CD4-positive, alpha-beta T cell (primary cell): ENCODE measurements at regions not wholly inside any gene's neighbourhood (a gene's known extent, or its start where the extent isn't known, plus 50 kb on each side); places are given as distances from the start of the nearest gene placed in this dataset.

Source experiments
- ATAC-seq: fragments of 200-7000 bp; cut with Tn5 transposase; one replicate; pipeline ENCODE4 v1.10.0; 2022; ENCODE audit warnings: mild to moderate bottlenecking; ENCODE audit not compliant: poor library complexity
- CTCF ChIA-PET: fragments of 350-600 bp; sonication (Branson Sonifier 250); formaldehyde crosslinking; loops from one replicate; lab custom pipeline; 2021; ENCODE audit warnings: antibody characterized with exemption, inconsistent platforms; lab: Charles Lee
- POLR2A ChIA-PET: fragments of 350-600 bp; sonication (Branson Sonifier 250); formaldehyde crosslinking; loops from one replicate; lab custom pipeline; 2021; ENCODE audit warnings: antibody characterized with exemption, inconsistent platforms; lab: Charles Lee
- DNase-seq, 14 experiments: peaks; one replicate each; pipeline ENCODE4 v3.0.0-alpha.2; 2013 to 2020; ENCODE audit warnings: mixed read lengths in 2 of 14
- H3K27ac ChIP-seq, 2 donors: one replicate each; pipeline versions ENCODE4 v1.5.1 to v1.7.0; 2013; ENCODE audit warnings: low read length in 2 of 2, low read depth in 1 of 2, mild to moderate bottlenecking in 1 of 2
- H3K27me3 ChIP-seq, 2 experiments: 1 replicate in 1 of 2; 2 replicates in 1 of 2; pipeline versions ENCODE4 v1.6.1 to v1.7.0; 2013; ENCODE audit warnings: low read length in 2 of 2, control low read depth in 1 of 2, mild to moderate bottlenecking in 1 of 2, moderate library complexity in 1 of 2; ENCODE audit not compliant: insufficient read depth in 2 of 2, control insufficient read depth in 1 of 2
- H3K36me3 ChIP-seq: one replicate; pipeline ENCODE4 v1.6.1; 2013; ENCODE audit warnings: low read length, control low read depth; ENCODE audit not compliant: insufficient read depth
- H3K4me1 ChIP-seq: one replicate; pipeline ENCODE4 v1.6.1; 2013; ENCODE audit warnings: low read length, control low read depth; ENCODE audit not compliant: insufficient read depth
- H3K4me3 ChIP-seq: one replicate; pipeline ENCODE4 v1.5.1; 2013; ENCODE audit warnings: mild to moderate bottlenecking, low read length, moderate library complexity
- H3K9me3 ChIP-seq, 2 experiments: 1 replicate in 1 of 2; 2 replicates in 1 of 2; pipeline versions ENCODE4 v1.6.1 to v1.7.0; 2013; ENCODE audit warnings: low read length in 2 of 2, mild to moderate bottlenecking in 2 of 2, control low read depth in 1 of 2, moderate library complexity in 1 of 2; ENCODE audit not compliant: control insufficient read depth in 1 of 2, insufficient read depth in 1 of 2
- H3K27ac Mint-ChIP-seq: one replicate; pipeline ENCODE4 v1.8.0; 2020; ENCODE audit warnings: mixed read lengths
- H3K27me3 Mint-ChIP-seq: one replicate; pipeline ENCODE4 v1.8.0; 2021; ENCODE audit warnings: mixed read lengths
- H3K36me3 Mint-ChIP-seq: one replicate; pipeline ENCODE4 v1.8.0; 2021; ENCODE audit warnings: low read depth, mixed read lengths
- H3K4me1 Mint-ChIP-seq: one replicate; pipeline ENCODE4 v1.8.0; 2021; ENCODE audit warnings: low read depth, mixed read lengths
- H3K4me3 Mint-ChIP-seq: one replicate; pipeline ENCODE4 v1.8.0; 2020; ENCODE audit warnings: mild to moderate bottlenecking, mixed read lengths
- H3K9me3 Mint-ChIP-seq: one replicate; pipeline ENCODE4 v1.8.0; 2020; ENCODE audit warnings: mixed read lengths
- CTCF ChIP-seq: fragments of 200-600 bp; IDR thresholded peaks from one replicate; pipeline ENCODE4 v1.8.0; 2022; ENCODE audit warnings: antibody characterized with exemption, mild to moderate bottlenecking
- intact Hi-C, 2 experiments: fragments of 100-400 bp; cut with DNase I in 1 of 2; cut with micrococcal nuclease in 1 of 2; formaldehyde crosslinking; loops; one replicate each; pipeline versions ENCODE4 v1.15.1 to v1.9.0; 2023 to 2025; cut with DNase I, micrococcal nuclease

- Mint-ChIP-seq H3K9me3 (no peaks in the 10 kb centered on the region), H3K4me1 (no peaks in the 10 kb centered on the region), H3K27me3 (no peaks in the 10 kb centered on the region), H3K4me3 (no peak overlapping the region), H3K27ac (no peak overlapping the region), H3K36me3 (no peaks in the 10 kb centered on the region)
- Histone ChIP-seq H3K27ac (no peak overlapping the region), H3K9me3 (peaks cover 0 to 5% of the 10 kb centered on the region in 2 experiments), H3K36me3 (no peaks in the 10 kb centered on the region), H3K4me3 (no peak overlapping the region), H3K4me1 (no peaks in the 10 kb centered on the region), H3K27me3 (no peaks in the 10 kb centered on the region)
- ATAC-seq = no peak
- TF ChIP-seq CTCF = no peak
- DNase-seq = no peak
- ChIA-PET POLR2A (no interaction called here), CTCF (no interaction called here)
- intact Hi-C loops = no loop called here
Observed at GRCh38 chr5:167918813-167919483, 372.5 kb upstream of the WWC1 start.

- no peak overlapping the region for H3K4me3 ChIP-seq
- POLR2A ChIA-PET = no interaction called here
- Mint-ChIP-seq H3K4me1 (no peaks in the 10 kb centered on the region), H3K4me3 (no peak overlapping the region), H3K36me3 (no peaks in the 10 kb centered on the region), H3K27ac (no peak overlapping the region), H3K27me3 (no peaks in the 10 kb centered on the region), H3K9me3 (no peaks in the 10 kb centered on the region)
- H3K4me1 ChIP-seq = no peaks in the 10 kb centered on the region
- H3K27me3 ChIP-seq = no peaks in the 10 kb centered on the region
- DNase-seq = no peak
- peaks cover 0 to 8% of the 10 kb centered on the region in 2 experiments for H3K9me3 ChIP-seq
- no peak for ATAC-seq
- no peaks in the 10 kb centered on the region for H3K36me3 ChIP-seq
- no peak overlapping the region for H3K27ac ChIP-seq
- intact Hi-C loops = no loop called here
- no peak for TF ChIP-seq CTCF
- CTCF ChIA-PET = no interaction called here
Observed at GRCh38 chr5:167920589-167920988, 370.9 kb upstream of the WWC1 start.

GRCh38 chr5:167921796-167922195, 369.6 kb upstream of the WWC1 start:
- Histone ChIP-seq H3K27me3 (no peaks in the 10 kb centered on the region), H3K27ac (no peak overlapping the region), H3K4me1 (no peaks in the 10 kb centered on the region), H3K9me3 (peaks cover 0 to 8% of the 10 kb centered on the region in 2 experiments), H3K4me3 (no peak overlapping the region), H3K36me3 (no peaks in the 10 kb centered on the region)
- H3K4me3 Mint-ChIP-seq = no peak overlapping the region
- H3K27me3 Mint-ChIP-seq = no peaks in the 10 kb centered on the region
- ChIA-PET POLR2A (no interaction called here), CTCF (no interaction called here)
- H3K27ac Mint-ChIP-seq = no peak overlapping the region
- H3K36me3 Mint-ChIP-seq = no peaks in the 10 kb centered on the region
- no peak for TF ChIP-seq CTCF
- intact Hi-C loops = no loop called here
- H3K9me3 Mint-ChIP-seq = no peaks in the 10 kb centered on the region
- DNase-seq = no peak
- H3K4me1 Mint-ChIP-seq = no peaks in the 10 kb centered on the region
- no peak for ATAC-seq
